ENCODE measurements at regions not wholly inside any gene's neighbourhood (a gene's known extent, or its start where the extent isn't known, plus 50 kb on each side); places are given as distances from the start of the nearest gene placed in this dataset.

DNA sequence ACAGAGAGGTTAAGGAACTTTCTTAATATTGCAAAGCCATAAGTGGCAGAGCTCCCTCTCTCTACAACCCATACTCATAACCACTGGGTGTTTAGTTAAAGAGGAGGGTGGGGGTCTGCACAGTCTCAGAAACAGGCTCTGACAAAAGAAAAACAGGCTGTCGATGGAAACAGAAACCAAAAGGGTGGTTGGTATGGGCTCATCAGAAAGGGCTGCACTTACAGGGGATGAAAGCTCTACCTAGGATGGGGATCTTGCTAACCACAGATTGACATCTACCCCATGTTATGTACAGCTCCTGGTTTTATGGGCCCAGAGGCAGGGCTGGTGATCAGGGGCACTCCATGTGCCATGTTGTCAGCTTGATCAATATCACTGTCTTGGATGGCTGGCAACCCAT is 111.4 kb downstream of the CYLD start:
- TF ChIP-seq, protein P1, sequence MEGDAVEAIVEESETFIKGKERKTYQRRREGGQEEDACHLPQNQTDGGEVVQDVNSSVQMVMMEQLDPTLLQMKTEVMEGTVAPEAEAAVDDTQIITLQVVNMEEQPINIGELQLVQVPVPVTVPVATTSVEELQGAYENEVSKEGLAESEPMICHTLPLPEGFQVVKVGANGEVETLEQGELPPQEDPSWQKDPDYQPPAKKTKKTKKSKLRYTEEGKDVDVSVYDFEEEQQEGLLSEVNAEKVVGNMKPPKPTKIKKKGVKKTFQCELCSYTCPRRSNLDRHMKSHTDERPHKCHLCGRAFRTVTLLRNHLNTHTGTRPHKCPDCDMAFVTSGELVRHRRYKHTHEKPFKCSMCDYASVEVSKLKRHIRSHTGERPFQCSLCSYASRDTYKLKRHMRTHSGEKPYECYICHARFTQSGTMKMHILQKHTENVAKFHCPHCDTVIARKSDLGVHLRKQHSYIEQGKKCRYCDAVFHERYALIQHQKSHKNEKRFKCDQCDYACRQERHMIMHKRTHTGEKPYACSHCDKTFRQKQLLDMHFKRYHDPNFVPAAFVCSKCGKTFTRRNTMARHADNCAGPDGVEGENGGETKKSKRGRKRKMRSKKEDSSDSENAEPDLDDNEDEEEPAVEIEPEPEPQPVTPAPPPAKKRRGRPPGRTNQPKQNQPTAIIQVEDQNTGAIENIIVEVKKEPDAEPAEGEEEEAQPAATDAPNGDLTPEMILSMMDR (IDR thresholded peaks at IDR 0.05; ENCODE audit: low read depth, low read length, missing control alignments) = no peak
- no peak for DNase-seq (ENCODE audit: low read depth)
- H3K4me3 ChIP-seq (ENCODE audit: low read depth, low read length) = no peak overlapping the region
